ENCODE measurements at regions not wholly inside any gene's neighbourhood (a gene's known extent, or its start where the extent isn't known, plus 50 kb on each side); places are given as distances from the start of the nearest gene placed in this dataset.
A peak's percentile ranks its signal among the peaks of the same experiment; 100 is the strongest.

- H3K4me1 ChIP-seq (ENCODE audit: control insufficient read depth, insufficient read depth, low read length) = no peaks in the 10 kb centered on the region
- peak; percentile 21 for DNase-seq
- no peaks in the 10 kb centered on the region for H3K9me3 ChIP-seq (ENCODE audit: control insufficient read depth, low read length)
- peaks cover 4% of the 10 kb centered on the region for H3K27me3 Mint-ChIP-seq (ENCODE audit: insufficient read depth)
- H3K27me3 ChIP-seq (ENCODE audit: control insufficient read depth, insufficient read depth, low read length, poor library complexity, severe bottlenecking) = no peaks in the 10 kb centered on the region
- no peaks in the 10 kb centered on the region for H3K36me3 ChIP-seq (ENCODE audit: control insufficient read depth, insufficient read depth, low read length)
- no peak overlapping the region for H3K27ac Mint-ChIP-seq
- no peaks in the 10 kb centered on the region for H3K9me3 Mint-ChIP-seq
- no peaks in the 10 kb centered on the region for H3K36me3 Mint-ChIP-seq (ENCODE audit: low read depth)
- H3K4me3 Mint-ChIP-seq = no peak overlapping the region
- H3K4me1 Mint-ChIP-seq = no peaks in the 10 kb centered on the region
- H3K9ac ChIP-seq (ENCODE audit: extremely low read depth, low read length, poor library complexity, severe bottlenecking) = no peak overlapping the region
- H3K27ac ChIP-seq (ENCODE audit: low read depth, low read length) = no peak overlapping the region
- H3K4me3 ChIP-seq (ENCODE audit: low read length) = no peak overlapping the region
- WGBS, 2 experiments (ENCODE audit: insufficient coverage in 1 of 2, insufficient read length in 1 of 2) = 87 to 91% methylated on average over 6 to 8 of the region's 8 CpGs
- TF ChIP-seq, protein P1, sequence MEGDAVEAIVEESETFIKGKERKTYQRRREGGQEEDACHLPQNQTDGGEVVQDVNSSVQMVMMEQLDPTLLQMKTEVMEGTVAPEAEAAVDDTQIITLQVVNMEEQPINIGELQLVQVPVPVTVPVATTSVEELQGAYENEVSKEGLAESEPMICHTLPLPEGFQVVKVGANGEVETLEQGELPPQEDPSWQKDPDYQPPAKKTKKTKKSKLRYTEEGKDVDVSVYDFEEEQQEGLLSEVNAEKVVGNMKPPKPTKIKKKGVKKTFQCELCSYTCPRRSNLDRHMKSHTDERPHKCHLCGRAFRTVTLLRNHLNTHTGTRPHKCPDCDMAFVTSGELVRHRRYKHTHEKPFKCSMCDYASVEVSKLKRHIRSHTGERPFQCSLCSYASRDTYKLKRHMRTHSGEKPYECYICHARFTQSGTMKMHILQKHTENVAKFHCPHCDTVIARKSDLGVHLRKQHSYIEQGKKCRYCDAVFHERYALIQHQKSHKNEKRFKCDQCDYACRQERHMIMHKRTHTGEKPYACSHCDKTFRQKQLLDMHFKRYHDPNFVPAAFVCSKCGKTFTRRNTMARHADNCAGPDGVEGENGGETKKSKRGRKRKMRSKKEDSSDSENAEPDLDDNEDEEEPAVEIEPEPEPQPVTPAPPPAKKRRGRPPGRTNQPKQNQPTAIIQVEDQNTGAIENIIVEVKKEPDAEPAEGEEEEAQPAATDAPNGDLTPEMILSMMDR (conservative IDR thresholded peaks at IDR 0.05) = no peak
These were observed 203.2 kb downstream of the CSNK2A3 start for GRCh38 chr11:11149671-11150459.

DNA sequence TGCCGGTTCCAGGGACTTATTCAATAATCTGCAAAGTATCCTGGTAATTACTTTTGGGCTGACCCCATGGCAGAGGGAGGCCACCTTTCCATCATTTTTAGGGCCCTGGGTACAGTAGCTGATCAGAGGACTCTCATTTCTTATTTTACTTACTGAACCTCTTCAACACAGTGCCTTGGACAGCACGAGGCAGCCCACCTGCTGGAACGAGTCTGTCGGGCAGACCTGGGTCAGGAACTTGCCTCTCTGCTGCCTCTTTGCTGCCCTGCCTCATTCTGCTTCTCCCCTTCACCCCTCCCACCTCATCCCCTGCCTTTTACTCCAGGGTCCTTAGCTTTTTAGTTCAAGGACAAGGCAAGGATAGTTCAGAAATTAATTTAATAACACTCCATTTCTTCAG lies 204.5 kb downstream of the CSNK2A3 start:
- H3K9ac ChIP-seq (ENCODE audit: extremely low read depth, low read length, poor library complexity, severe bottlenecking) = no peak overlapping the region
- H3K27ac Mint-ChIP-seq = peak overlapping the region; percentile 22
- peak; percentile 53 for DNase-seq
- no peaks in the 10 kb centered on the region for H3K4me1 ChIP-seq (ENCODE audit: control insufficient read depth, insufficient read depth, low read length)
- no peak overlapping the region for H3K4me3 ChIP-seq (ENCODE audit: low read length)
- no peaks in the 10 kb centered on the region for H3K27me3 Mint-ChIP-seq (ENCODE audit: insufficient read depth)
- no peaks in the 10 kb centered on the region for H3K9me3 Mint-ChIP-seq
- no peaks in the 10 kb centered on the region for H3K4me1 Mint-ChIP-seq
- no peak overlapping the region for H3K27ac ChIP-seq (ENCODE audit: low read depth, low read length)
- TF ChIP-seq, protein P1 (conservative IDR thresholded peaks at IDR 0.05) = no peak
- no peaks in the 10 kb centered on the region for H3K9me3 ChIP-seq (ENCODE audit: control insufficient read depth, low read length)
- H3K36me3 ChIP-seq (ENCODE audit: control insufficient read depth, insufficient read depth, low read length) = no peaks in the 10 kb centered on the region
- H3K27me3 ChIP-seq (ENCODE audit: control insufficient read depth, insufficient read depth, low read length, poor library complexity, severe bottlenecking) = no peaks in the 10 kb centered on the region
- H3K4me3 Mint-ChIP-seq = no peak overlapping the region
- H3K36me3 Mint-ChIP-seq (ENCODE audit: low read depth) = no peaks in the 10 kb centered on the region
- 76 to 86% methylated on average over 4 of the region's 4 CpGs for WGBS, 2 experiments (ENCODE audit: insufficient coverage in 1 of 2, insufficient read length in 1 of 2)

- Histone ChIP-seq H3K9ac (ENCODE audit: extremely low read depth, low read length, poor library complexity, severe bottlenecking) (no peak overlapping the region), H3K27ac (ENCODE audit: low read depth, low read length) (no peak overlapping the region), H3K4me3 (ENCODE audit: low read length) (no peak overlapping the region), H3K4me1 (ENCODE audit: control insufficient read depth, insufficient read depth, low read length) (no peaks in the 10 kb centered on the region), H3K27me3 (ENCODE audit: control insufficient read depth, insufficient read depth, low read length, poor library complexity, severe bottlenecking) (no peaks in the 10 kb centered on the region), H3K36me3 (ENCODE audit: control insufficient read depth, insufficient read depth, low read length) (no peaks in the 10 kb centered on the region), H3K9me3 (ENCODE audit: control insufficient read depth, low read length) (no peaks in the 10 kb centered on the region)
- H3K27ac Mint-ChIP-seq = peak overlapping the region; percentile 22
- no peak overlapping the region for H3K4me3 Mint-ChIP-seq
- TF ChIP-seq, protein P1 (conservative IDR thresholded peaks at IDR 0.05) = peak; percentile 65
- H3K4me1 Mint-ChIP-seq = no peaks in the 10 kb centered on the region
- peak; percentile 90 for DNase-seq
- no peaks in the 10 kb centered on the region for H3K9me3 Mint-ChIP-seq
- H3K36me3 Mint-ChIP-seq (ENCODE audit: low read depth) = no peaks in the 10 kb centered on the region
- no peaks in the 10 kb centered on the region for H3K27me3 Mint-ChIP-seq (ENCODE audit: insufficient read depth)
- 60 to 68% methylated on average over 1 to 5 of the region's 5 CpGs for WGBS, 2 experiments (ENCODE audit: insufficient coverage in 1 of 2, insufficient read length in 1 of 2)
These were observed 204.9 kb downstream of the CSNK2A3 start for GRCh38 chr11:11148104-11148509.
